HG02610 (cell line): ENCODE measurements at regions not wholly inside any gene's neighbourhood (a gene's known extent, or its start where the extent isn't known, plus 50 kb on each side); places are given as distances from the start of the nearest gene placed in this dataset.
A peak's percentile ranks its signal among the peaks of the same experiment; 100 is the strongest.
"Not testable (repeated sequence)": the region's sequence is repeated elsewhere in the genome, so short reads cannot be mapped to it uniquely, and the experiment has no call there.

Experiments used
- ATAC-seq: cut with Tn5 transposase; IDR thresholded peaks from one replicate; pipeline ENCODE4 v1.9.1; 2021; ENCODE audit warnings: mild to moderate bottlenecking, moderate library complexity; ENCODE audit not compliant: unreplicated experiment

GRCh38 chr18:22563164-22563583, 145.5 kb upstream of the CTAGE1 start:
- peak; percentile 75 for ATAC-seq

- no peak for ATAC-seq
Observed at GRCh38 chr18:22564036-22564435, 146.3 kb upstream of the CTAGE1 start.

DNA sequence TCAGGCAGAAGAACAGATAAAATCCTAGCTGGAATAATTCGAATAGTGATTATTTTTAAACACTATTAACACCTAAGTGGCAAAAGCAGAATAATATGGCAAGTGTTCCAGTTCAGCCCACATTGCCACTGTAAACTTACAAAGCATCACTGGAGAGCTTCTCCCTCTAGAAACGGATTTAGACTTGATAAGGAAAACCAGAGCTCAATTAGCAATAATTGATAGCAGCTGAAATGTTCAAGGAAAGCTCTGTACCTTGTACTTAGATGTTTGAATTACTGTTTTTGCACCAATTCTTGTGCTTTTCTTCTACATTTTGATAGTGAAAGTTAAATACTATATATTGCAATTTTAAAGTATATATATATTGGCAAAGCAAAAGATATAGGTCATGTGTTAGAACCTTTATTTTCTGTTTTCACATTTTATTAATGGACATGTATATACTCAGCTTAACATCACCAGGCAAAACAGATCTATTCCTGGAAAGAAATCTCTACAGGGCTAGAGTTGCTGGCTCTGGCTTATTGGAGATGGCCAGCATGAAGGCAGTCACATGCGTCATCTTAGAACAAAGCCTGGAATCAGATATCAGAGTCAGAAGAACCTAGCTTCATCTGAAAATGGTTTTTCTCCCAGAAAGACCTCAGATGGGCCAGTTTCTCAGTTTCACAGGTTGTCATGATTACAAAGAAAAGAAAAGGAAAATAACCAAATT, 149.1 kb upstream of the CTAGE1 start:
- ATAC-seq, result no peak

- ATAC-seq, result no peak
Observed at GRCh38 chr18:22567794-22568193, 150.1 kb upstream of the CTAGE1 start.

- ATAC-seq, result no peak
Observed at GRCh38 chr18:22570492-22570891, 152.8 kb upstream of the CTAGE1 start.

DNA sequence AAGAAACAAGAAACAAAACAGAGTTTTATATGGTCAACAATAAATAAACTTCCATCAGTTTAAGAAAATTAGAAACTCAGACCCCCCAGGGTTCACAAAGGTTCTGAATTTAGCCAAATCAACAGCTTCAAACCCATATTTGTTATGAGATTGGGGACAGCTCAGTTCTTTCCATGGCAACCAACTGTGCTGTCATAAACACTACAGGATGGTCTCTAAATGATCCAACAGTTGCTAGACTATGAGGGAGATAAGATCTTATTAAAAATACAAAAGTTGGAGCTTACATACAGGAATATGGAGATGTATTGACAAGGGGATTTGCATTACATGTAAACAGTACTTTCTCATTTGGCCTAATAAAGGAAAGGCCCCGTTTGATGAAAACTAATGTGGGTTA, 154.6 kb upstream of the CTAGE1 start:
- no peak for ATAC-seq

GRCh38 chr18:22579271-22579670, 161.6 kb upstream of the CTAGE1 start:
- no peak for ATAC-seq

GRCh38 chr18:22585333-22585732, 167.6 kb upstream of the CTAGE1 start:
- ATAC-seq, result no peak

DNA sequence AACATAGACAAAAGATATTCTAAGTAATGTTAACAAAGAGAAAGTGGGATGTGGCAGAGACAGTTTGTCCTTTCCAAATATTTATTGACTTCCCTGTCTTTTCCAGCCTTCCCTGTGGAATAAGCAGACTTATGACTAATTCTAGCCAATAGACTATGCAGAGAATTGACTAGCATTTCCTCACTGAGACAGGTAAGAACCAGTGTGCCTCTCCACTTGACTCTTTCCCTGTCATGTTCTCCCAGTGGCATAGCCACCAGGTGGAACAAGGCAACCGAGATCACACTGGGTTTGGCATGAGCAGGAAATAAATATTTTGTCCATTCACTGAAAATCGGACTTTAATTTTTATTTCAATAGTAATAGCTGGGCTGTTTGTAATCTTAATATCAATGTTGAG, 168.1 kb upstream of the CTAGE1 start:
- ATAC-seq, result no peak

DNA sequence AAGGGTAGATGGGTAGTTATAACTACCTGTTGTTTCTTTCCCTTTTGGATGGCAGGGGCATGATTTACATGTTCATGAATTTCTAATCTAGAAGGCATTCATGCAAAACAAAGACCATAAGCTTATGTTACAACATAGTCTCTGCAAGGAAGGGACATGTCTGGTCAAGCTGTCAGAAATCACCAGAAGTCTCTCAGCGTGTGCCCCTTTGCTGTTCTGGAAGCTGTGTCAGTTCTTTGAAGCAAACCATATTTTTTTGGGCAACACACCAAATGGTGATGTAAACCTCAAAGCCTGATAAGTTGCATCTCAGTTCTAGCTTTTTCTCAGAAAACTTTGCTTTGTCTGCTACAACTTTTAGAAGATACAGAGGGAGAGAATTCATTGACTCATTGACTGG, 173.5 kb upstream of the CTAGE1 start:
- no peak for ATAC-seq

GRCh38 chr18:22594155-22594690, 176.5 kb upstream of the CTAGE1 start:
- ATAC-seq, result no peak

DNA sequence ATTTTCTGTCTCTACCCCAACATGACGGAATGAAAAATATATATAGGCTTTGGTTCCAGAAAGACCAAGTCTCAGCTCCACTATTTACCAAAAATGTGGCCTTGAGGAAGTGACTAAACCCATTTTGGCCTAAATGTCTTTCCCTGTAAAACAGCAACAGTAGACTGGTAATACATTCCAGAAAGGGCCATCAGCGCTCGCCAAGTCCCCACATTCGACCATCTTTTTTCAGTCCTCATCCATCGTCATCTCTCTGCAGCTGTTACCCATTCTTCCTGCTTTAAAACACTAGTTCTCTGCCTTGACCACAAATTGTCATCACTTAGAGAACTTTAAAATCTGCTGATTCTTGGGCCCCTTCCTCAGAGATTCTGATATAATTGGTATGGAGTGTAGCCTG, 183.8 kb upstream of the CTAGE1 start:
- no peak for ATAC-seq

- not testable (repeated sequence) for ATAC-seq
Observed at GRCh38 chr18:22602456-22602855, 184.7 kb upstream of the CTAGE1 start.

GRCh38 chr18:22603902-22604301, 186.2 kb upstream of the CTAGE1 start:
- ATAC-seq, result no peak

DNA sequence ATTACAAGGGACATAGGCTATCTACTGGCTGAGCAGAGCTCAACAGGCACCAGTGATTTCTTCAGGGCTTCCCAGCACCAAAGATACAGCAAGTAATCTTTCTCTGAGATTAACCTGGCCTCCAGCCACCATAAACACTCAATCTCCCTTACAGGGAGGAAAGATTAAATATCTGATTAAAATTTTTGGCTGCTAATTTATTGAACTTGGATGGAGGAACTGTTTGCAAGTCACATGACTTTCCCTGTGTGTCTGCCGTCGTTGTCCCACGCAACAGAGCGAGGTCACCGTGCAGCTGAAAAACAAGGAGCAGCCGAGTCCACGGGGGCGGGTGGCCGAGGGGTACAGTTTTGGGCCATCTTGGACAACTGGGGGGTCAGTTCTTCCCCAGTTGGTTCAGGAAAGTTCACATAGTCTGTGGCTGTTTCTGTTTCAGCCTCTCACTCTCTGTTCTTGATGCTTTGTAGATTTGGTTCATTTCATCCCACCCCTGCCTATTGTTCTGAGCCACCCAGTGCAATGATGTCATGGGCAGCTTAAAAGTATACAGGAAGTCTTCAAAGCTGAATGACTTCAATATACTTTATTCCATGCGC, 186.8 kb upstream of the CTAGE1 start:
- no peak for ATAC-seq

GRCh38 chr18:22604986-22605421, 187.3 kb upstream of the CTAGE1 start:
- no peak for ATAC-seq

DNA sequence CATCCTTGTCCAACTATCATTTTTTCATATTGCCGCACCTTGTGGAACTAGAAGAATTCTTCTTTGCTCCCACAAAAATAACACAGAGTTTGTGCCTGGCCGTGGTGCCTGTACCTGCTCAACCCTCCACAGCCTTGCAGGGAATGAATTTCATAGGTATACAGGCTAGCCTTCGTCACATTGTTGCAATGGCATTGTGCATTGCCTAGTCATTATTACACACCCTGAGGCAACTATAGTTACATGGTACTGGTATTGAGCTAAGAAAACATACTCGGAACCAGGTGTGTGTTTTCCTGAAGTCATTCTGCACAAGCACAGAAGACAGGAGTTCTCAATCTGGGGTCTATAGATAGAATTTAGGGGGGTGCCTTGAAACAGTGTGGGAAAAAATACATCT, 188.0 kb upstream of the CTAGE1 start:
- ATAC-seq, result no peak

GRCh38 chr18:22606563-22607283, 189.0 kb upstream of the CTAGE1 start:
- no peak for ATAC-seq

DNA sequence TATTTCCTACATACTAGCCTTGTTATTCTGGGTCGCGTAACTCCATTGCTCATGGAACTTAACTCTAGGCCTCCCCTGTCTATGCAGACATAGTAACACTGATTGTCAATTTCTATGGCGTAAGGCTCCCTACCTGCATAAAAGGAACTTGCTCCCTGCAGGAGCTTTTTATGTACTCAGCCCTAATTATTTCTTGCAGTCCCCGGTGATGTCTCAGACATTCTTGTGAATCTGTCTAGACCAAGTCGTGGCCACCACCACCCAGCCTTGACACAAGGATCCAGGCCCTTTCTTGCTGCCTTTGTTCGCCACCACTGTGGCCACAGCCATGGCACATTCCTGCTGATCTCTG, 189.5 kb upstream of the CTAGE1 start:
- ATAC-seq, result no peak

DNA sequence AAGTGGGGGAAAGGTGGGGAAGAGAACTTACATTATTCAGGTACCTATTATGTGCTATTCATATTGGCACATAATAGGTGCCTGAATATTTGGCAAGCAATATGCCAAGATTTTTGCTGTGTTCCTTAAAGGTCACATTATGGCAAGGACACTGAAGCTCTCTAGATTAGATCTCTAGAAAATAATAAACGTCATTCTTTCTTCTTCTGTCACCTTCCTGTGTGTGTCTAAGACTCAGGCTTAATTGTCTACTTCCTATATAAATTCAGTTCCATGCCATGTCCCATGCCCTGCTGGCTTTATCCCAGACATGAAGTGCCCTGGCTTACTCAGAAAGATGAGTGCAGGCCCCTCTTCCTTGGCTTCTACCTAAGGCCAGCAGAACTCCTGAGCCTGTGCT, 191.1 kb upstream of the CTAGE1 start:
- ATAC-seq, result no peak

DNA sequence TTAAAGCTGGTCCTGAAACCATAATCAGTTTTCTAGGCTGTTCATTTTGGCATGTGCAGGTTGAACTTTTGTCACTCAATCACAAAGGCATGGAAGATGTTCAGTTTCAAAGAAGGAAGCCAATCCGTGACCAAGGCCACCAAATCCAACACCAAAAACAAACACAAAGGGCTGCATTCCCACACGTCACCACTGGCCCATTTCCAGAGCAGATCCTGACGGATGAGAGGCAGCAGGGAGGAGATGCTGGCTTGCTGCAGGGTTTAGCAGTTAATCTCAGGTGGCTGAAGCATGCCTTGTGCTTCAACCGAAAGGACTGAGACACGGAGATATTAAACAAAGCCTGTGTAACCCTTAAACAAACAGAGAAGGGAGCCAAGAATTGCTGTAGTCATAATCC, 191.9 kb upstream of the CTAGE1 start:
- ATAC-seq, result no peak
